Peyer's patch (tissue), 4 donors: ENCODE measurements at regions not wholly inside any gene's neighbourhood (a gene's known extent, or its start where the extent isn't known, plus 50 kb on each side); places are given as distances from the start of the nearest gene placed in this dataset.

Experiments used
- CTCF ChIP-seq, 6 experiments: fragments of 450-650 bp in 4 of 6; fragments of 200-600 bp in 2 of 6; sonication (generic) in 1 of 6; IDR thresholded peaks; one replicate each; pipeline ENCODE4 v1.5.1; 2017 to 2019; ENCODE audit warnings: antibody characterized with exemption in 6 of 6, mild to moderate bottlenecking in 3 of 6, moderate library complexity in 1 of 6
- POLR2A ChIP-seq, 2 donors: fragments of 450-650 bp; IDR thresholded peaks; one replicate each; pipeline ENCODE4 v1.5.1; 2017; ENCODE audit warnings: antibody characterized with exemption in 2 of 2, mild to moderate bottlenecking in 2 of 2, moderate library complexity in 2 of 2

- no peak for TF ChIP-seq CTCF (IDR thresholded peaks at IDR 0.05)
- no peak for TF ChIP-seq POLR2A (IDR thresholded peaks at IDR 0.05)
Measured at GRCh38 chr16:13478991-13479390, 441.0 kb upstream of the ERCC4 start.
